IPS-20b (cell line): ENCODE measurements at regions not wholly inside any gene's neighbourhood (a gene's known extent, or its start where the extent isn't known, plus 50 kb on each side); places are given as distances from the start of the nearest gene placed in this dataset.

ENCODE experiments used
- H3K27ac ChIP-seq: one replicate; pipeline ENCODE4 v1.5.1; 2013; ENCODE audit warnings: low read length
- H3K27me3 ChIP-seq: 2 replicates; pipeline ENCODE4 v1.6.1; 2013; ENCODE audit warnings: mild to moderate bottlenecking, low read length, inconsistent platforms; ENCODE audit not compliant: insufficient read depth
- H3K36me3 ChIP-seq: 2 replicates; pipeline ENCODE4 v1.6.1; 2013; ENCODE audit warnings: low read depth, mild to moderate bottlenecking, inconsistent platforms, low read length, moderate library complexity; ENCODE audit not compliant: insufficient read depth
- H3K4me1 ChIP-seq: 2 replicates; pipeline ENCODE4 v1.6.1; 2013; ENCODE audit warnings: mild to moderate bottlenecking, control low read depth, inconsistent platforms, low read length, moderate library complexity; ENCODE audit not compliant: insufficient read depth
- H3K4me3 ChIP-seq: 2 replicates; pipeline ENCODE4 v1.5.1; 2013; ENCODE audit warnings: mild to moderate bottlenecking, low read length, inconsistent platforms
- H3K9ac ChIP-seq: 2 replicates; pipeline ENCODE4 v1.6.1; 2013; ENCODE audit warnings: low read depth, mild to moderate bottlenecking, inconsistent platforms, low read length, moderate library complexity
- H3K9me3 ChIP-seq: 2 replicates; pipeline ENCODE4 v1.6.1; 2013; ENCODE audit warnings: mild to moderate bottlenecking, low read depth, low read length, inconsistent platforms; ENCODE audit not compliant: insufficient read depth

DNA sequence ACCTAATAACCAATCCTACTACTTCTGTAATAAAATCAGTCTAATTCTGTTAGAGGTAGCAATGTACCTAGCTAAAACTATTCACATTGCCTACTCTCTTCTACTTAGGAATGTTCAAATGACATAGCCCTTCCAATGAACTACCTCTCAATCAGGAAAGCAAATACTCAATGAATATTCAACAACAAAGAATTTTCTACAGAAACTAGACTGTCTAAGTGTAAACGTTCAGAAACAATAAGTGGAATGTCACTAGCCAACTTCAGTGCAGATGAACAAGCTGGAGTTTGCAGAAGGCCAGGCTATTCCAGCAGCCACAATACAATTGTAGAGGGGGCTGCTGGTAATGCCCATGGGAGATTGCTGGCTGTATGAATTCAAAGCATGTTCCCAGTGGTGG, 743.2 kb upstream of the CDH10 start:
- H3K27me3 ChIP-seq: no peaks in the 10 kb centered on the region
- H3K27ac ChIP-seq: no peak overlapping the region
- peaks cover 35% of the 10 kb centered on the region for H3K9me3 ChIP-seq
- peaks cover 16% of the 10 kb centered on the region; the same call in 1 of the 2 replicates for H3K36me3 ChIP-seq
- H3K4me1 ChIP-seq: no peaks in the 10 kb centered on the region
- no peak overlapping the region for H3K4me3 ChIP-seq
- H3K9ac ChIP-seq: no peak overlapping the region

DNA sequence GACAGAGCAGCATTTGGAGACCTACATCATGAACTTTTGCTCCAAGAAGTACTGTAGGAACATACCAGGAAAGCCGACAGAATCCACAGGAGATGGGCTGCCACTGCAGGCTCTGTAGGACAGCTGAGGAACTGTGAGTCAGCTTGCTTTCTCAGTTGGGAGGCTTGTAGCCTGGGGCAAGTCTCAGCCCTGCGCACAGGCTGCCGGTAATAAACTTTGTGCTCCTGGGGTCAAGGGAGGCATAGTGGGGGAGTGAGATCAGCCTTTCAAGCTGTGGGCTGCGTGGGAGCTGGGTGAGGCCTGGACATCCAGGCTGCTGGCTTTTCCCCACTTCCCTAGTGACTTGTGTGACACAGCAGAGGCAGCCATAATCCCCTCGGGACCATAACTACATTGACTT, 718.0 kb upstream of the CDH10 start:
- H3K4me3 ChIP-seq: no peak overlapping the region
- no peaks in the 10 kb centered on the region; the same call in 1 of the 2 replicates for H3K4me1 ChIP-seq
- H3K9me3 ChIP-seq: no peaks in the 10 kb centered on the region
- H3K27ac ChIP-seq: no peak overlapping the region
- H3K36me3 ChIP-seq: no peaks in the 10 kb centered on the region
- H3K9ac ChIP-seq: no peak overlapping the region
- no peaks in the 10 kb centered on the region for H3K27me3 ChIP-seq

DNA sequence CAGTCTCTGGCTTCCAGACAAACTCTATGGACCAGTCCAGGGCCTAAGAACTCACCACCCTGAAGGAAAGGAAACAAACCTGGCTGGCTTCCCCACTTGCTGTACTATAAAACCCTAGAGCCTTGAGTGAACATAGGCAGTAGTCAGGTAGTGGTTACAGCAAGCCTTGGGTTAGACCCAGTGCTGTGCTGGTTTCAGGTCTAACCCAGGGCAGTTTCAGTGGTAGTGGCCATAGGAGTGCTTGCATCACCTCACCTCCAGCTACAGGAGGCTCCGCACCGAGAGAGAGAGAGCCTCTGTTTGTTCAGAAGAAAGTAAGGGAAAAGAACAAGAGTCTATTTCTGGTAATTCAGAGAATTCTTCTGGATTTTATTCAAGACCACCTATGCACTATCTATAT, 714.1 kb upstream of the CDH10 start:
- Histone ChIP-seq H3K9me3 (no peaks in the 10 kb centered on the region), H3K4me3 (no peak overlapping the region), H3K36me3 (no peaks in the 10 kb centered on the region), H3K4me1 (no peaks in the 10 kb centered on the region; the same call in 1 of the 2 replicates), H3K9ac (no peak overlapping the region), H3K27ac (no peak overlapping the region), H3K27me3 (no peaks in the 10 kb centered on the region)

DNA sequence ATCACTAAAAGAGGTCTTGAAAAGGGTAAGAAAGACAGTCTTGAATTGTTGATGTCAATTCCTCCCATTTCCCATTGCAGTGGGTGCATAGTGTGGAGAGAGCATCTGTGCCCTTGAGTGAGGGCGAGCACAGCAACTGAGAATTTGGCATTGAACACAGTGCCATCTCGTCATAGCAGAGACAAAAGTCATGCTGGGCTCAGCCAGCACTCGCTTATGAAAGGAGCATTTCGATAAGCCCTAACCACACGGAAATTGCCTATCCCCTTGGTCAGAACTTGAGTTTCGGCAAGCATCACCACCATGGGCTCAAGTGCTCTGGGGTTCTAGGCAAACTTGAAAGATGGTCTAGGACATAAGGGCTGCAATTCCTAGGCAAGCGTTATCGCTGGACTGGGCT, 712.8 kb upstream of the CDH10 start:
- Histone ChIP-seq H3K36me3 (no peaks in the 10 kb centered on the region), H3K9ac (no peak overlapping the region), H3K27me3 (no peaks in the 10 kb centered on the region), H3K9me3 (no peaks in the 10 kb centered on the region), H3K27ac (no peak overlapping the region), H3K4me1 (no peaks in the 10 kb centered on the region), H3K4me3 (no peak overlapping the region)

DNA sequence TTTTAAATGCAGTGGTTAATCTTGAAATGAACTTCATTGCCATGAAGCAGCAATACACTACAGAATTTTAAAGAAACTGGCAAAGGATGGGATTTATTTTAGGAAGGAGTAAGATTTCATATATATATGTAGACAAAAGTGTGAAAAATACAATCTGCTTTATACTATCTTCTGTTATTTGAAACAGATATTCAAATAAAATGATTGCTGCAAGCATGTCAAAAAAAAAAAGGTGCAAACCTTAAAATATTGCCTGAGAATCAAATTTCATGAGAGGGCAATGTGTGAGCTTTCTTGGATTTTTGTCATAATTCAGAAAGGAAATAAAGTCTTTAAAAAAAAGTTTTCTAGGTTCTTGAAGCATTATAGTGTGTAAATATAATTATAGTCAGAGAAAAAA, 705.0 kb upstream of the CDH10 start:
- Histone ChIP-seq H3K4me3 (no peak overlapping the region), H3K27me3 (no peaks in the 10 kb centered on the region), H3K36me3 (peaks cover 5% of the 10 kb centered on the region; the same call in 1 of the 2 replicates), H3K9me3 (no peaks in the 10 kb centered on the region), H3K4me1 (peaks cover 11% of the 10 kb centered on the region; the same call in 1 of the 2 replicates), H3K27ac (no peak overlapping the region), H3K9ac (no peak overlapping the region)

DNA sequence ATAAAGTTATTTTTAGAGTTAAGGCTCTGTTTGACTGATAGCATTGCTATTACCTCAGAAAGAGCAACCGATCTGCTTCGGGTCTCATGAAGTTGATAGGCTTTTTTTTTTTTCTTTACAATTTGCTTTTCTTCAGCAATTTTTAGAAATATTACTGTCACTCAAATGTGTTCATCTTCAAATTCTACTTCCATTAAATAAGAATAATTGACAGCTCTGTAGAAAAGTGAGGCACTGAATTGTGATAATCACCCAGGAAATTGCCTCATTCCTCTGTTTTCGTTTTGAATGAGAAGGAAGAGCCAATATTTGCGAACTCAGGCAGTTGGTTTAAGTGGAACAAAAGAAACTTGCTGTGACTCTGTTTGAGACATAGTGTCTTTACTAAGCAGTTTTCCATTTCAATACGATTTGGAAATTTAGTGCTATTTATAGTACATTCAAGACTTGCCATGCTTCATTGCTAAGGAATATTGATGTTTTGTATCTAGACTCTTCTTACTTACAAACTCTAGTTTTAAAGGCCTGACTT, 700.5 kb upstream of the CDH10 start:
- Histone ChIP-seq H3K27ac (peak overlapping the region; percentile 35), H3K9me3 (no peaks in the 10 kb centered on the region), H3K4me3 (peak overlapping the region; percentile 9; the same call in 1 of the 2 replicates)

DNA sequence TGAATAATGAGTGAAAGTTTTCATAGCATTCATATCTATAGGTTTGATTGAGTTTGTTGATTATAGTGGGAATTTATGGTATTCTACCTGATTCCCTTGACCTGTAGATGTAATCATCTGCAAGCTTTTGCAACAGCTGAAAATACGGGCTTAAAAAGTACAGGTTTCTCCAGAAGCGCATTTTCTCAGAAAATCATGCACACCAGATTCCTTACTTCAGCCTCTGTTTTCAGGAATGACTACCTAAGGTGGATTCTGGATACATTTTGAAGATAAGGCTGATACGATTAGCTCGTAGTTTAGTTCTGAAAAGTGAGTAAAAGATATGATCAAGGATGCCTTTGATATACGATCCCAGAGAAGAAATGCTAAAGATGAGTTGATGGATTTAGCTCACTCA, 694.8 kb upstream of the CDH10 start:
- Histone ChIP-seq H3K27me3 (no peaks in the 10 kb centered on the region), H3K4me1 (no peaks in the 10 kb centered on the region), H3K9ac (no peak overlapping the region)

More for the DNA sequence above, 700.5 kb upstream of the CDH10 start:
- Histone ChIP-seq H3K9ac (peak overlapping the region; percentile 12; the same call in 1 of the 2 replicates), H3K36me3 (no peaks in the 10 kb centered on the region; the same call in 1 of the 2 replicates), H3K27me3 (no peaks in the 10 kb centered on the region), H3K4me1 (peaks cover 11% of the 10 kb centered on the region; the same call in 1 of the 2 replicates)

DNA sequence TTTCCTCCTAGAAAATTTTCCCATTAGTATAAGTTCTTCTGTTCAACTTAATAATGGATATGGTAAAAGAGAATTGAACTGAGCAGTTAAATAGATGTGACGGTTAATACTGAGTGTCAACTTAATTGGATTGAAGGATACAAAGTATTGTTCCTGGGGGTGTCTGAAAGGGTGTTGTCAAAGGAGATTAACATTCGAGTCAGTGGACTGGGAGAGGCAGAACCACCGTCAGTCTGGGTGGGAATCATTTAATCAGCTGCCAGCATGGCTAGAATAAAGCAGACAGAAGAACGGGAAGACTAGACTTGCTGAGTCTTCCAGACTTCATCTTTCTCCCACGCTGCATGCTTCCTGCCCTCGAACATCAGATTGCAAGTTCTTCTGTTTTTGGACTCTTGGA, 689.6 kb upstream of the CDH10 start:
- Histone ChIP-seq H3K4me1 (no peaks in the 10 kb centered on the region), H3K9me3 (peaks cover 6% of the 10 kb centered on the region; the same call in 1 of the 2 replicates), H3K27me3 (no peaks in the 10 kb centered on the region), H3K36me3 (no peaks in the 10 kb centered on the region), H3K4me3 (no peak overlapping the region), H3K27ac (no peak overlapping the region), H3K9ac (no peak overlapping the region)

More for the DNA sequence above, 694.8 kb upstream of the CDH10 start:
- Histone ChIP-seq H3K9me3 (no peaks in the 10 kb centered on the region), H3K27ac (no peak overlapping the region), H3K4me3 (no peak overlapping the region), H3K36me3 (no peaks in the 10 kb centered on the region; the same call in 1 of the 2 replicates)

DNA sequence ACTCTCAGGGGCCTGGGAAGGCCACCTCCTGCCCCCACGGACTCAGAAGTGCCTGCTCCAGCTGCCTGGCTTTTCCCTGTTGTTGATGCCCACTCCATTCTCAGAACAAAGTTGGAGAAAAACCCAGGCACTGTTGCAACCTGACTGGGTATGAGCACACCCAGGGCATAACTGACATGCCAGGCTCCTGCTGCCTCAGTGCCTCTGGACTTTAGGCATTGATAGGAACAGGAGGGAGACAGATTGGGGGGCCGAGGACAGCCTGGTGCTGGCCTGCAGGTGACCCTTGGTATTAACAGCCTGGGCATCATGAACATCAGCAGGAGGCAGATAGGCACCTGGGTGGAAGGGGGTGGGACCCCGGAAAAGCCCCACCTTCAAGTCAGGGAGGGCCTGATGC, 685.9 kb upstream of the CDH10 start:
- no peak overlapping the region for H3K4me3 ChIP-seq
- no peaks in the 10 kb centered on the region for H3K27me3 ChIP-seq
- peaks cover 6% of the 10 kb centered on the region; the same call in 1 of the 2 replicates for H3K9me3 ChIP-seq
- no peak overlapping the region for H3K9ac ChIP-seq
- no peaks in the 10 kb centered on the region for H3K36me3 ChIP-seq
- H3K4me1 ChIP-seq: no peaks in the 10 kb centered on the region
- no peak overlapping the region for H3K27ac ChIP-seq

DNA sequence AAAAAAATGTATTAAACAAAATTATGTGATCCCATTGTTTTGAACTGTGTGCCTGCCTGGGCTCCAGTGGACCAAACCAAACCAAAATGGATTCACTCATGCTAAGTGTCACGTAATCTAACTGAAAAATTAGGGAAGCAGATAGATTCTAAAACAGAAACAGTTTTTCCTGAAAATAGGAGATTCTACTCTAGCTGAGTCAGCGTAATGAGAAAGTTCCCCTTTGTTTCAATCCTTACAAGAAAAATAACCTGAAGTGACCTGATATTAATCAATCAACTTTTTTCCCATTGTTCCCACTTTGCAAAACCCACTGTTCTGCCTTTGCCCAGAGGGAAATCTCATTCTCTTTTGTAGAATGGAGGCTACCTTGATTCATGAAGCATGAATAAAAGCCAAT, 682.4 kb upstream of the CDH10 start:
- Histone ChIP-seq H3K36me3 (no peaks in the 10 kb centered on the region), H3K9ac (no peak overlapping the region), H3K9me3 (peaks cover 6% of the 10 kb centered on the region; the same call in 1 of the 2 replicates), H3K4me3 (no peak overlapping the region), H3K27ac (no peak overlapping the region), H3K27me3 (no peaks in the 10 kb centered on the region), H3K4me1 (no peaks in the 10 kb centered on the region)

DNA sequence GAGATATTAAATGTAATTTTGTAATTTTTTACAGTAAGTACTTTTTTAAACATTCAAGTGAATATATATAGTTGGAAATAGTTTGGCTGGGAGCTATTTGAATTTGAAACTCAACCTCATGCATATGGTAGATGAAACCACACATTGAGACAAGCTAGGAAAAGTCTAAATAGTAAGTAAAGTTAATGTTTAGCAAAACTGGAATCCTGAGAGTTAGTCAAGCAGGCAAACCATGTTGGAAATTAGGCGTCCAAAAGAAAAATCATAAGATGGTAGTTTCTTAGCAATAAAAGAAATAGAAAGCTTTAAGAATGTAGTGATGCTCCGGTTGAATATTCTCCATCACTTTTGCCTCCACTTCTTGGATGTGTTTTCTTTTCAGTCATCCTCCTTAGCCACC, 657.1 kb upstream of the CDH10 start:
- Histone ChIP-seq H3K4me1 (no peaks in the 10 kb centered on the region), H3K36me3 (no peaks in the 10 kb centered on the region), H3K27me3 (no peaks in the 10 kb centered on the region), H3K9ac (no peak overlapping the region), H3K9me3 (no peaks in the 10 kb centered on the region), H3K4me3 (no peak overlapping the region), H3K27ac (no peak overlapping the region)

DNA sequence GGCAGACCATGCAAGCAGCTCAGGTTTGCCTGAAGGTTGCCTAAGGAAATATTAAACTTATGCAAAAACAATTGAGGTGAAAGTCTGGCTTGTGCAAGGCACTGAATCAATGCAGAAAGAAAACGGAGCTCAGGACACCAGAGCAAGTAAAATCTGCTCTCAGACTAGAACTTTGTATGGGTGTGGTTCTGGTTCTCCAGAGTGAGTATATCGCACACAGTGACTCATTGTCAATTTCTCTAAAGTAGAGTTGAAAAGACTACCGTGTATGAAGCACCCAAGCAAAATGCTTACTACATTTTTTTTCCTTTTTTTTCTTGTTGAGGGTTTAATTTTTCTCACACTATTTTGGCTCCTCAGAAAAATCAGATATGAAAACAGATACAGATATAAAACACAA, 650.3 kb upstream of the CDH10 start:
- H3K36me3 ChIP-seq: no peaks in the 10 kb centered on the region
- no peaks in the 10 kb centered on the region for H3K27me3 ChIP-seq
- no peaks in the 10 kb centered on the region for H3K4me1 ChIP-seq
- H3K9me3 ChIP-seq: no peaks in the 10 kb centered on the region
- no peak overlapping the region for H3K4me3 ChIP-seq
- H3K9ac ChIP-seq: no peak overlapping the region
- no peak overlapping the region for H3K27ac ChIP-seq
